Nucleus accumbens (tissue), 56 donors: ENCODE measurements at regions not wholly inside any gene's neighbourhood (a gene's known extent, or its start where the extent isn't known, plus 50 kb on each side); places are given as distances from the start of the nearest gene placed in this dataset.
A peak's percentile ranks its signal among the peaks of the same experiment; 100 is the strongest.

Experiments
- DNase-seq, 56 donors: peaks; one replicate each; lab custom pipeline; 2025; lab: John Stamatoyannopoulos, UW

DNA sequence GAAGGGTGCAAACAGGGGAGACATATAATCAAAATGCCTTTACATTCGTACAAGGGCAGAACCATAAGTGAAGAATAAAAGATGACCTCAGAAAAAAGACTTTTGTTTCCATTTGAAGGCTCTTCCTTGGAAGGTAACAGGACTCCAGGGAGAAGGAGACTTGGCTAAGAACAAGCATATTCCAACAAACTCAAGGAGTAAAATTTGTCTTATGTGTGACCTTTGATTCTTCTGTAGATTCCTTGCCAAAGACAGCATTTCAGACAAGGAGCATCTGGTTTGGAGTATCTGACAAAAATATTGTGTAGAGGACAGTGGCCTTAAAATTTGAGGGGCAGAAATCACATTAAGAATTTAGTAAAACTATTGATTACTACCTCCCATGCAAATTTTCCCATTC lies 991.9 kb downstream of the FLRT2 start:
- DNase-seq, result no peak

DNA sequence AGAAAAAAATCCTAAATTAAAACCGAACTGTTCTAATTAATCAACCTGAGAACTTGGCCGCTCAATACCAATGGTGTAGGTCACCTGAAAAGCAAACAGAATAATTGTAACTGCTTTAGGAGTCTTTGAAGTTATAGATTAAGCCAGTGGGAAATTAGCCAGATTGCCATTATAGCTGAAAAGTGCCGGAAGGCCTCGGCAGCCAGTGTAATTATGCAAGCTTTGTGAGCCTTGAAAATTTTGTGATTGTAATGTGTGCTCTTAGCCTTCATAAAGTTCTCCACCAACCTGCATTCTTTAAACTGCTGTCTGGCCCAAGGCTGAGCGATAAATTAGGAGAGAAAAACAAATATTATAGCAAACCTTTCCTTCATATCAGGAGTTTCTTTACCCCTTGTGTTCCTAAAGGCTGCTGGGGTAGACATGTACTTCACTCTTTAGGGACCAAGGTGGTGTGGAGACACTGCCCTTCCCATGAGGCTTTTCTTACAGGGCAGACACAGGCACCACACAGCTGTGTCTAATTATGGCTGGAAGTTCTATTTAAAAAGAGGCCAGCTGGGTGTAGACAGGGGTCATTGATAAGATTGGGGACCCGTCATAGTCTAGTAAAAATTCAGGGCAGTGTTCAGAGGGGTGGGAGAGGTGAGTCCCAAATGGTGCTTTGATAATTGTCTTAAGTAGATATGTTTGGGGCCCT lies 991.2 kb downstream of the FLRT2 start:
- no peak for DNase-seq

DNA sequence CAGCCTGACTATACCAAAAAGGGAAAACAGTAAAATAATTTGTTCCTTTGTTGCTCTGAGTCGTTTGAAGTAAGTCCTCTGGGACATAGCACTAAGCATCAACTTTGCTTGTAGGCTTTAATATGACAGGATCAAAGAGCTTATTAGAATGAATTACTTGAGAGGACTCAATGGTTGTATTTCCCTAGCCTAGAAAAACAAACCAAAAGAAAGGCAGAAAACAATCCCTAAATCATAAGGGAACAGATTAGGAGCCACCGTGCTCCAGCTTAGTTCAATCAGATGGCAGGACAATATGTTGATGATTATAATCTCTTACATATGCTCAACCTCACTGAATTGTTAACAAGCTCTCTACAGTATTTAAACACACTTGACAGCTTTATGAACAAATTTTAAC lies 988.4 kb downstream of the FLRT2 start:
- DNase-seq, result no peak

DNA sequence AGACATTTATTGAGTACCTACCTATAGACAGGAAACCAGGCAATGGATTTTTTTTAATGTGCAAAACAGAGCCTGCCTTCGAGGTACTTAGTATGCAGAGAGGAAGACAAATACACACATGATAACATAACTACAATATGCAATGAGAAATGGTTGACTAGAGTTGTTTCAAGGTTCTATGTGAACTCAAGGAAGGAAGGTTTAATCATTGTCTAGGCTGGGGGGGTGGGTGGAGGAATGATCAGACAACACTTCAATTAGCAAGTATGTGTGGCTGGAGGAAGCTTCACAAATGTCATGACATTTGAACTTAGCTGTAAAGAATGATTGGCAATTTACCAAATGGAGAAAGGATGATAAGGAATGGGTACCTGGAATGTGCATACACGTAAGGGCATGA lies 985.3 kb downstream of the FLRT2 start:
- DNase-seq, result no peak

DNA sequence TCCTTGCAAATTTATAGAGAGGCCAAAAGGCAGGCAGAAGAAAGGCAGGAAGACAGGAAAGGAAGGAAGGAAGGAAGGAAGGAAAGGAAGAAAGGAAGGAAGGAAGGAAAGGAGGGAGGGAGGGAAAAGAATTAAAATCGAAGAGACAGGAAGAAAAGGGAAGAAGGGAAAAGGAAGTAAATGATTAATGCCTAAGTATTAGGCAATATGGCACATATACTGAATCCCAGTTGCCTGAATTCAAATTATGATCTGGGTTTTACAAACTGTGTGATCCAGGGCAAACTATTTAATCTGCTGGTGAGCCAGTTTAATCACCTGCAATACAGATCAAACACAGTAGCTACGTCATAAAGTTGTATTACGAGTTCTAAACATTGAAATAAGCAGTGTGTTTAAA lies 983.6 kb downstream of the FLRT2 start:
- no peak for DNase-seq

DNA sequence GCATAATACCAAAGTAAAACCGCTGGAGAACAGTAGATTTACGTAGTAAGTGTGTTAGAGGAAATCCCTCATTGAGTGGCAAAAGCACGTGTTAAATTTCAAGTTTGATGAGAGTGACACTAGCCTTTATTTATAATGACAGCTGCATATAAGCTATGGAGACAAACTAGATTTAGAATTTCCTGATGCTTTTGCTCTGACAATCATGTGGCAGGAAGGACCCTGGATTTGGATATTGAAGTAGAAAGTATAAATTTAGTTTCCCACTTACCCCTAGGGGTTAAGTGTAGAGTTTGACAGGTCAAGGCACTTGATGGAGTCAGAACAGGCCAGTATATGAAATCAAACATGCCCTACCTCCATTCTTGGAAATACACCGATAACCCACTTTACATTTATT lies 983.1 kb downstream of the FLRT2 start:
- DNase-seq, result no peak

DNA sequence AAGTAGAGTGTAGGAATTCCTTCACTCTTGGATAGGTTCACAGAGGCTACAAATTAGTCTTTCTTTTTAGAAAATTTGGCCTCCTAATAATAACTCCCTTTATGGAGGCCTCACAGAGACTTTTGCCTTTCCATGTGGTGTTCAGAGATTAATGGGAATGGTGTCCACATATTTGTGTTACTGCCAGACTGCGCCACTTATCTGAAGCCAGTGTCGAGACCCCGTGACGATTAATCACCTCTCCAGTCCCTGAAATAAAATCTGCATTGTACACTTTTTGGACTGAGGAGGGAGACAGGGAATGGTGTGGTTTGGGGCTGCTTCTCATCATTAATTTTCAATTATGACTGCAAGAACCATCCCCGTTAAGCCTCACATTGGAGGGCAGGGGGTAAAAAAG lies 980.5 kb downstream of the FLRT2 start:
- peak in 1 of 56 donors; percentile 2 for DNase-seq

DNA sequence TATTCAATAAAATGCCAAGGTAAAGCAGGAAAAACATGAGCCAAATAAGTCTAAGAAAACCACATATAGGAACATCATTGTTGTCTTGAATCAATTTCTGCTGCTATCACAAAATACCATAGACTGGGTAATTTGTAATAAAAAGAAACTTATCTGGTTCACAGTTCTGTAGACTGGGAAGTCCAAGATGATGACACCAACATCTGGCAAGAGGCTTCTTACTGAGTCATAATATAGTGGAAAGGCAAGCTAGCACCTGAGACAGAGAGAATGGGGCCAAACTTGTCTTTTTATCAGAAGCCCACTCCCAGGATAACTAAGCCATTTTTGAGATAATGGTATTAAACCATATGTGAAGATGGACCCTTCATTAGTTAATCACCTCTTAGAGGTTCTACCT lies 975.9 kb downstream of the FLRT2 start:
- DNase-seq, result no peak

DNA sequence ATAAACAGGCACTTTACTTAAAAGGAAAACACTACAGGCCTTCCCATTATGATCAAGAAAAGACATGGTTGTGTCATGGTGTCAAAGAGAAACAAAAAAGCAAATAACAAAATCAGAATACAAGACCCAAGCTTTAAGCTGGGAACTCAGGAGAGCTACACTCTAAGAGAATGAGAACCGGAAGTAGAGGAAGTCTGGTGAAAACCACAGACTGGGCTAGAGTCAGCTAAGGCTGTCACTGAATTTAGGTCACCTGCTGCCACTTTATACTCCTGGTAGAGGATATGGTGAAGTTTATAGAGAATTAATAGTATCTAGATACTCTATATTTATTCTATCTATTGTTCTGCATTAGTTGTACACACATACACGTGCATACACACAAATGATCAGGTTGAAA lies 971.7 kb downstream of the FLRT2 start:
- no peak for DNase-seq

DNA sequence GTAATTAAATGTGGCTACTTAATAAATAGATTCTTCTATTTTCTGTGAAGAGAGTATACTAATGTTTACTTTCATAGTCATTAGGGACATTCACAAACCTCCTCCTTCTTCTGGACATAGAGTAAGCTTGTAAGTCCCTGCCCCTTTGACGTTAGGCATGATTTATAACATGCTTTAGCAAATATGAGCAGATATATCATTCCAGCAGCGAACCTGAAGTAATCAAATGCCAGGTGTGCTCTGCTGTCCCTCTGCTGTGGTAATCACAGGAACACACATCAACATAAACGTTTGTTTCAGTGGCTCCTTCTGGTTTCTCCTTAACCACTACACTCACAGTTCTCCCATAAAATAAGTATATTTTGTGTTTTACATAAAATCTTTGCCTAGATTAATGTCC lies 961.8 kb downstream of the FLRT2 start:
- DNase-seq, result no peak

DNA sequence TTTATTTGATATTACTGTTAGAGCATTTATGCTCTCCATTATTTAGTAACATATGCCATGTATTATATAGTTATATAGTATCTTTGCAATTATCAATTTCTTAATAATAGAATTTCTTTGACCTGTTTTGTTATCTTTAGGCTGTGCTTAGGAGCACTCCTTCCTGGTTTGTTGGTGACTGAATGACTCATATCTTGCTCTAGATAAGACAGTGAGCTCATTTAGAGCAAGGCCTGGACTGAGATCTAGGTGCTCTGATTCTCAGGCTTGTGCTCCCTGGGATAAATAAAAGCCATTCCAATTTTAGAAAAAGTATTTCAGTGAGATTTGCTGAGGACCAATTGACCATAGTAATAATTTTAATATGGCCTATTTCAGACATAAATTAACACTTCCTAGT lies 951.2 kb downstream of the FLRT2 start:
- no peak for DNase-seq

DNA sequence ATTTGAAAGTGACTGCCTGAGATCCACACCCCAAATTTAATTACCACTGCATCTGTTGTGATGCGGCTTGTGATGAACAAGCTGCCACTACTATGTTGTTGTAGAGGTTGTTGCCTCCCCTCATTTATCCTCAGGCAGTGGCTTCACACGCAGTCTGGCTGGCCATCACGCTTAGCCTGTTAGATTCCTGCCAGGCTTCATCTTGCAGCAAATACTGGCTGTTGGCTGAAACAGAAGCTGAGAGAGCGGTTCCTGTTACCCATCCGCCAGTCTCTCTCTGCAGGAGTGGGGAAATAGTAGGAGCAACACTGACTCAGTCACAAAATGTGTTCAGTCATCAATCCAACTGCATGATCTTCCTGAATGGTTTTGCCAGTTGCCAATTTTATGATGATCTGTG lies 934.4 kb downstream of the FLRT2 start:
- no peak for DNase-seq

DNA sequence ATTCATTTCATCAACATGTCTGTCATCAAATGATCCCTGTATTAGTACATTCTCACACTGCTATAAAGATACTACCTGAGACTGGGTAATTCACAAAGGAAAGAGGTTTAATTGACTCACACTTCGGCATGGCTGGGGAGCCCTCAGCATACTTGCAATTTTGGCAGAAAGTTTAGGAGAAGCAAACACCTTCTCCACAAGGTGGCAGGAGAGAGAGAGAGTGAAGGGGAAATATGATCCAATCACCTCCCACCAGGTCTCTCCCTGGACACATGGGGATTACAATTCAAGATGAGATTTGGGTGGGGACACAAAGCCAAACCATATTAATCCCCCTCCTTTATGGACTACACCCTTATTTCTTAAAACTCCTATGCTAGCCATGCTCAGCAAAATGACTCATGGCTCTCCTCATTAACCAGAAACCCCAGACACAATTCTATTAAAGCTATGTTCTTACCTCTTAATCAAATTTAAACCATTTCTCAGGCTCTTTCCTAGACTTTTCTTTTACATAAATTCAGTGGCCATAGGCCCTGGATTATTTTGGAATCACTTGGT lies 932.3 kb downstream of the FLRT2 start:
- DNase-seq, result no peak

DNA sequence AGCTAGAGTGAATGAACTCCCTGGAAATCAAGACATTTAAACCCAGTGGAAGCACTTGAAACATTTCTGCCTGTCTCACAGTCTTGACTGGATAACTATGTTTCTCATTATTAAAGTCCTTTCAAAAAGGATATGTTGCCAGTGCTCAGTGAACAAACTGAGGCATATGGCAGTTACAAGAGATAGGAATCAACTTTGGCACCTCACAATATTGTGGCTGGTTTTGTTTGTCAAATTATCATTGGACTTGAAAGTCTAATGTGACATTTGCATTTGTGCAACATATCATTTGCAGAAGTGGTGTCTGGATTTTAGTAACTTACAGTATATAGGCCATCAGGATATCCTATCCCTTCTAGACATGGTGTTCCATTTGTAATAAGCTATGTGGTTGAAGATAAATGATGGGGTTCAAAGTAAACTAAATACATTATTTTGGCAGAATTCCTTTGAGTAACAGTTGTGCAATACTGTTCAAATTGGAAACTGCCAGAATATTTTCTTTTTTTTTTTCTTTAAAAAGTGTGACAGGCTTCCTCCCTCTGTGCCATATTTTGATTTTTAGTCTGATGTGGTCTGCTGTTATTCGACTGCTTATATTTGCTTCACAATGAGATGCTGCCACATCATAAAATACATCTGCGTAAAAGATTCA lies 927.7 kb downstream of the FLRT2 start:
- DNase-seq, result no peak

DNA sequence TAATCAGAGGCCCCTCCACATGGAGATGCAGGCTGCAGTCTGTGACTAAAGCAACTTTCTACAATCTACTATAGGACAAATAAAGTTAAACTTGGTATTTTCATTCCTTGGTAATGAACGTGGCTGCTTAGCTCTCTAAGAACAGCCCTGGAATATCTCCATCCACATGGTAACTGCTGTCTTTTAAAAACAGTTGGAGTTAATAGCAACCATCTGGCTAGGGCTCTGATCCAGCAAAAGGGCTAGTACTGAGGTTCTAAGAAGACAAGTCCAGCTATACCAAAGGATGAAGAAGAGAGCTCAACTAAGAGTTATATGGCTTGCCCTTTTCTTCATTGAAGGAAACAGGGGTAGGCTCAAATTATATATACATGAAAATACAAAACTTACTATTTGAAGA lies 920.1 kb downstream of the FLRT2 start:
- no peak for DNase-seq

DNA sequence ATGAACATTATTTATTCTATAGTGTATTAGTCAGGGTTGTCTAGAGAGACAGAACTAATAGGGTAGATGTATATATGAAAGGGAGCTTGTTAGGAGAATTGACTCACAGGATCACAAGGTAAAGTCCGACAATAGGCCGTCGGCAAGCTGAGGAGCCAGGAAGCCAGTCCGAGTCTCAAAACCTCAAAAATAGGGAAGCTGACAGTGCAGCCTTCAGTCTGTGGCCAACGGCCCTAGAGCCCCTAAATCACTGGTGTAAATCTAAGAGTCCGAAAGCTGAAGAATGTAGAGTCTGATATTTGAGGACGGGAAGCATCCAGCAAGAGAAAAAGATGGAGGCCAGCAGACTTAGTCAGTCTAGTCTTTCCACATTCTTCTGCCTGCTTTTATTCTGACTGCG lies 912.2 kb downstream of the FLRT2 start:
- DNase-seq, result no peak

DNA sequence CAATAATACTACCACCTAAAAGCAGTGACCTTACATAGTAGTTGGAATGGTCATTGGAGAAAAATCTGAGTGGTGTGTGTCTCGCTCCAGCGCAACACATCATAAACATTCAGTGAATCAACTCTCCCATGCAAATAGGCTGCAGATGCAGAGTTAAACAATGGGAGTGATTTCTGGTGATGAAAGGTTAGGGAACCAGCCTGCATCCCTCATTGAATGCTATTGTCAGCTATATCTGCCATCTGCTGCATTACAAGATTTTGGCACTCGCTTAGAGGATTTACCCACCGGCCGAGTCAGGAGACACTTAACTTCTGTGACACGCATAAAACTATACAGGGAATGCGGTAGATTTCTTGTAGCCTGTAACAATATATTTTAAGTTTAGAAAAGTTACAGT lies 900.9 kb downstream of the FLRT2 start:
- no peak for DNase-seq

DNA sequence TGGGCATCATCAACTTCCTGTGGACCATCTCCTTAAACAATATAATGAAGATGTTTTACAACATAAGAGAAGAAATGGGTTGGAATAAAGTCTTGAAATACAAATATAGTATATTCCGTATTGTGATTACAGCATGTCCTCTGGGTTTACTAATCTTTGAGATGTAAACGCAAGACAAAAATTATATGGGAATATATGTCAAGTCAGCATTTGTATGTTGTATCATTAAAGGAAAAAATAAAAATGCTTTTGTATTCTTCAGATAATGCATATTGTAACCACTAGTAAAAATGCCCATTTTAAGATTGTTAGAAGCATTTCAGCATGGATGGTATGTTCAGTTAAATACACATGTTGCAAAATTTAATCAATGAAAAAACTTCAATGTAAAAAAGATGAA lies 893.3 kb downstream of the FLRT2 start:
- no peak for DNase-seq

DNA sequence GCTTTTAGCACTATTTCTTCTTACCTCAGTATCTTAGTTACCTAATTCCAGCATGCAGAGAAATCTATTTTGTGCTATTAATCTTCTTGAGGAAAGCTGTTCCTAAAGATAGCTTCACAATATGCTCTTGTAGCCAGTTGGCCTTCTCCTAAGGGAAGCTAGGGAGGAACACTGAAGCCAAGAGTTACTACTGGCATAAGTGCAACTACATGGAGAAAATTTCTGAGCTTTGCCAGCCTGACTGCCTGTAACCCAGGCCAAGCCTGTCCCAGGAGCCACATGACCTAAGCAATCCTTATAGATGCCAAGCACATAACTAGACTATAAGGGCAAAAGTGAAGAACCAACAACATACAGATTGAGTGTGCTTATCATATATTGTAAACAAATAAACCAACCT lies 890.2 kb downstream of the FLRT2 start:
- DNase-seq, result no peak

DNA sequence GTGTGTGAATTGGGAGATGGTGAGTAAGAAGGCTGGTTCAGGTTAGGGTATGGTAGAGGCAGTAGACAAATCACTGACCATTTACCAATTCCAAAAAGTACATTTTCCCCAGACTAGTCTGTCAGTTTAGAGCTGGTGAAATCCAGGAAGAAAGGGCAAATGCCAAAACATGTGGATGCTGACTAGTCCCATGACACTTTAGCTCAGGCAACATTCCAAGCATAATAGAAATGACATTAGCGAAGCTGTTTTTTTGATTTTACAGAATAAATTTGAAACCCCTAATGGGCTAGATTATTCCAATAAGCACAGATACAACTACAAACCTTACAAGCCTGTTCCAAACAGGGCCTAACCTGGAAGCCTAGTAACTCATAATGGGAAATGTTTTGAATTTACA lies 884.2 kb downstream of the FLRT2 start:
- no peak for DNase-seq

DNA sequence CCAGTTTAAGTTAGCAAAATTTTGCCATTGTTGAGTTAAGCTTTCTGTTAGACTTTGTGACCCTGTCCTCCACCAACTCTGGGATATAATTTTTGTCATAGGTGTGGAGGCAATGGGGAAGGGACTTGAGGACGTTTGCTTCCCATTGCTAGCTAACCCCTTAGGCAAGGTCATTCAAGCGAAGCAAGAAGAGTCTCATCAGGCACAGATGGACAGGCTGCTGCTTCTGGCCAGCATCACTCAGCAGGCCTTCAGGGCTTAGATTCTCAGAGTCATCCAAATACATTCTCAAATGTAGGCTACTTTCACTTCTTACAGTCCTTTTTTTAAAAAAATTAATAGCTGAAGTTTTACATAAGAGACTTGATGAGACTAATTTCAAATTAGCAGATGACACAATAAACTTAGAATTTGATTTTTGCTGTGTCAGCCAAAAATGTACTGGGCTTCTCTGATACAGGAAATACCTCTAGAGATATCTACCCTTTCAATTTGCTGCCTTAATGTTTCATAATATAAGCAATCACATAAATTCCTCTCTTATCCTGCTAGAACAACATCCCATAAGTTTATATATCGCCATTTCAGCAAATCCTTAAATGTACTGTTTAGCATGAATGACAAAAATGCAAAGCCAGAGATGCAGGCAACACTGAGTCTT lies 875.2 kb downstream of the FLRT2 start:
- no peak for DNase-seq

DNA sequence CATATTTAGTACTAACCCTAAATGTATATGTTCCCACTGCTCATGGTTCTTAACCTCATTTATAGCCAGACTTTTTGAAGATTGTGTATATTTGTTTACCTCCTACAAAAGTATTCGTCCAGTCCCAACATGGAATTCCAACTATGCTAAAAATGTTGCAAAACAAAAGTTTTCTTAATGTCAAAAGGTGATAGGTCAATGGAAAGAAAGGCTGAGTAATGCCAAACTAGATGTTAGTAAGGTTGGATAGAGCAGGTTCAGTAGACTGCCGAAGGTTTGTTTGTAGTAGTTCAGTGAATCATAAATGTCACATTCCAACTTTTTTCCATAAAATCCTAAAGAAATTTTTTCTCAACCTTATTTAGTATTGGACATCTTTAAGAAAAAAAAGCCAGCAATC lies 874.5 kb downstream of the FLRT2 start:
- DNase-seq, result no peak
